Stimulated activated memory B cell treated with anti-CD40 and anti-IgM and Interleukin-4, amounts not matched to agents 10 μg/mL and 1 μg/mL and 100 μg/mL, for 72 hours (primary cell): ENCODE measurements at regions not wholly inside any gene's neighbourhood (a gene's known extent, or its start where the extent isn't known, plus 50 kb on each side); places are given as distances from the start of the nearest gene placed in this dataset.

Experiments used
- ATAC-seq: fragments of 150-1000 bp; cut with Tn5 transposase; 2 replicates; pipeline ENCODE4 v1.10.0; 2021
- H3K27ac Mint-ChIP-seq: one replicate; pipeline ENCODE4 v1.8.0; 2022; ENCODE audit warnings: mild to moderate bottlenecking, mixed read lengths
- H3K27me3 Mint-ChIP-seq: one replicate; pipeline ENCODE4 v1.8.0; 2022; ENCODE audit warnings: mixed read lengths
- H3K36me3 Mint-ChIP-seq: one replicate; pipeline ENCODE4 v1.8.0; 2022; ENCODE audit warnings: mixed read lengths
- H3K4me1 Mint-ChIP-seq: one replicate; pipeline ENCODE4 v1.8.0; 2022; ENCODE audit warnings: mixed read lengths
- H3K4me3 Mint-ChIP-seq: one replicate; pipeline ENCODE4 v1.8.0; 2022; ENCODE audit warnings: mild to moderate bottlenecking, moderate library complexity, mixed read lengths
- H3K9me3 Mint-ChIP-seq: one replicate; pipeline ENCODE4 v1.8.0; 2022; ENCODE audit warnings: mixed read lengths

DNA sequence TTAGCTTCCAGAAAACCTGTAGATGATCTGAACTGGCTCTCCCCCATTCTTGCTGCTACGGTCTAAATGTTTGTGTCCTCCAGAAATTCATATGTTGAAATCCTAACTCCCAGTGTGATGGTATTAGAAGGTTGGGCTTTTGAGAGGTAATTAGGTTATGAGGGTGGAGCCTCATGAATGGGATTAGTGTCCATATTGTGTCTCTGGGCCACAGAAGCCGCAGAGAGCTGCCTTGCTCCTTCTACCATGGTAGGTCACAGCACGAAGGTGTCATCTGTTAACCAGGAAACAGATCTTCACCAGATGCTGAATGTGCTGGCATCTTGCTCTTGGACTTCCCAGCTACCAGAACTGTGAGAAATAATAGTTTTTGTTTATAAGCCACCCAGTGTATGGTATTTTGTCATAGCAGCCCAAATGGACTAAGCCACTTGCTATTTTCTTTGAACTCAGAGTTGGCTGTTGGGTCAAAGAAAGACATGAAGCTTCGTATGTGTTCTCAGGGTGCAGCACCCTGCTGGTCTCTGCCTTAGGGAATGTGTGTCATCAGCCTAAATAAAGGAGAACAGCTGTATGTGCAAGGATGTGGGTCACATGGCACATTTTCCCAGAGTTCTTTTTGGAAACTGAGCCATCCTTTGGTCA lies 317.5 kb upstream of the SLCO3A1 start:
- Mint-ChIP-seq H3K9me3 (no peaks in the 10 kb centered on the region), H3K4me1 (no peaks in the 10 kb centered on the region), H3K4me3 (no peak overlapping the region), H3K27ac (no peak overlapping the region), H3K36me3 (no peaks in the 10 kb centered on the region), H3K27me3 (no peaks in the 10 kb centered on the region)
- no peak for ATAC-seq

DNA sequence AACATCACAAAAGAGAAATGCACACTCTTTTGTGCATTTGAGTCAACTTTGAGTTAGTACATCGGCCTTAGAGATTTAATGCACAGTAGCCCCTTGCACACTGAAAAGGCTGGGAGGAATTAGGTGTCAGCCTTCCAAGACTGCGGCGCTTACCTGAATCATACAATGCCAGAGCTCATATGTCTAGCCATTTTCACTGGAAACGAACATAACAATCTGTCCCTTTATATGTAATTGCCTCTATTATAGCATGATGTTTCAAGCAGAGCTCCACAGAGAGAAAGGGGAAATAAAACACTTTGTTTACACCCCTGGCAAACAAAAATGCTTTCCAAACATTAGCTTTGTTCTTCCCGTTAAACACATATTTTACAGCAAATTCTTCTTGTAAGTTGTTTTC lies 315.7 kb upstream of the SLCO3A1 start:
- Mint-ChIP-seq H3K36me3 (no peaks in the 10 kb centered on the region), H3K4me3 (no peak overlapping the region), H3K9me3 (no peaks in the 10 kb centered on the region), H3K27me3 (no peaks in the 10 kb centered on the region), H3K27ac (no peak overlapping the region), H3K4me1 (no peaks in the 10 kb centered on the region)
- no peak for ATAC-seq

DNA sequence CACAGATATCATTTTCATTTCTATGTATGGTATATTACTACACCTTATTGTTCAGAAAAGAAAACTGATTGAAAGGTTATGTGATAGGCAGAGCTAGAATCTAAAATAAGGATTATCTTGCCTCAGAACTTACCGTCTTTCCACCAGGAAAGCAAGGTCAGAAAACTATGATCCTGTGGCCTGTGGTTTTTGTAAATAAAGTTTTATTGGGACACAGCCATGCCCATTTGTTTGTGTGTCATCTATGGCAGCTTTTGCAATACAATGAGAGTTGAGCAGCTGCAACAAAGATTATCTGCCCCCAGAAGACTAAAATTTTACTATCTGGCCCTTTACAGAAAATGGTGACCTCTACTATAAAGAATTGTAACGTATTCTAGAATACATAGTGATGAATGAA lies 314.7 kb upstream of the SLCO3A1 start:
- Mint-ChIP-seq H3K4me3 (no peak overlapping the region), H3K27me3 (no peaks in the 10 kb centered on the region), H3K9me3 (no peaks in the 10 kb centered on the region), H3K4me1 (no peaks in the 10 kb centered on the region), H3K36me3 (no peaks in the 10 kb centered on the region), H3K27ac (no peak overlapping the region)
- no peak for ATAC-seq

DNA sequence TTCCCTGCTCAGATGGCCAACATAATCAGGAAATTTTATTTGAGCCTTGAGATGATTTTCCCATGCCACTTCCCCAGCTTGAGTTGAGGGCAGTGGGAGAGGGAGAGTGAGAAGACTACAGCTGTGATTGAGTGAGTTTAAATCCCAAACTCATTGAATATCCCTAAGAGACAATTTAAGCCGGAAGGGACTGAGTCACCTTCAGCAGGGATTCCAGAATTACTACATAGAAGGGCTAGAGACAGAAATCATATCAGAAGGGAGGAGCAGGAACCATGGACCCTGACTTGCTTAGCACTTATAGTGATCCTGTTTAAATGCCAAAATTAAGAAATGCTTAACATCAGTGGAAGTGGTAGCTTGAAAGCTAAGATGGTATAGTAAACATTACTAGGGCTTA lies 312.2 kb upstream of the SLCO3A1 start:
- Mint-ChIP-seq H3K36me3 (no peaks in the 10 kb centered on the region), H3K27ac (no peak overlapping the region), H3K4me3 (no peak overlapping the region), H3K27me3 (no peaks in the 10 kb centered on the region), H3K4me1 (no peaks in the 10 kb centered on the region), H3K9me3 (no peaks in the 10 kb centered on the region)
- ATAC-seq, result no peak

DNA sequence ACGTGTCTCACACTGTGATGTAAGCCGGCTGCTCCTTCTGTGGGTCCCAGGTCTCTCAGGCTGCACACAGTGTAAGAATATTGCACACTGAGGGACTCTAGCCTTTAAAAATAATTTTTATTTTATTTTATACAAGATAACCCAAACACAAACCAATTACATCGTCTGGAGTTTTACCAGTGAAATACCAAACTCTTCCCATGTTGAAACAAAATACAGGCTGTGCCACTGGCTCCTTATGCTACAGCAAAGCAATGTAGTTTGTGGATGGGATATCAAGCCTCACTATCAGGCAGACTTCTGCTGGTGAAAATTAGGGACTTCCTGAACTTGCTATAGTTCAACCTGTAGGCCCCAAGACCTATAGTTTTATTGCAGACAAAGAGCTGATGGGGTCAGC lies 311.3 kb upstream of the SLCO3A1 start:
- no peak for ATAC-seq
- Mint-ChIP-seq H3K36me3 (no peaks in the 10 kb centered on the region), H3K27me3 (no peaks in the 10 kb centered on the region), H3K27ac (no peak overlapping the region), H3K4me1 (no peaks in the 10 kb centered on the region), H3K9me3 (no peaks in the 10 kb centered on the region), H3K4me3 (no peak overlapping the region)

DNA sequence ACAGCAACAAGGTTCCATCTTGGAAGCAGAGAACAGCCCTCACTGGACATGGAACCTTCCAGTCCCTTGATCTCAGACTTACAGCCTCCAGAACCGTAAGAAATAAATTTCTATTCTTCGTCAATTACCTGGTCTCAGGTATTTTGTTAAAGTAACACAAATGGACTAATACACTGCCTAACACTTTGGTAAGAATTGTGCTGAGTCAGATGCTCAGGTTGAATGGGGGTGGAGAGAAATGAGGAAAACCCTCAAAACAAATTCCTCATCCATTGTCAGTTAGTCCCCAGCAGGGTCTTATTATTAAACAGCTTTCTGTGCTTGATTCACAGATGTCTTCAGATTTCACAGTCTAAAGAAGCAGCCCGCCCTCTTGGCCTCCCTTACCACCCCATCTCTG lies 306.2 kb upstream of the SLCO3A1 start:
- ATAC-seq, result no peak
- H3K9me3 Mint-ChIP-seq, result no peaks in the 10 kb centered on the region
- H3K4me1 Mint-ChIP-seq, result no peaks in the 10 kb centered on the region
- no peak overlapping the region for H3K4me3 Mint-ChIP-seq
- no peaks in the 10 kb centered on the region for H3K27me3 Mint-ChIP-seq
- H3K36me3 Mint-ChIP-seq, result no peaks in the 10 kb centered on the region
- H3K27ac Mint-ChIP-seq, result no peak overlapping the region

DNA sequence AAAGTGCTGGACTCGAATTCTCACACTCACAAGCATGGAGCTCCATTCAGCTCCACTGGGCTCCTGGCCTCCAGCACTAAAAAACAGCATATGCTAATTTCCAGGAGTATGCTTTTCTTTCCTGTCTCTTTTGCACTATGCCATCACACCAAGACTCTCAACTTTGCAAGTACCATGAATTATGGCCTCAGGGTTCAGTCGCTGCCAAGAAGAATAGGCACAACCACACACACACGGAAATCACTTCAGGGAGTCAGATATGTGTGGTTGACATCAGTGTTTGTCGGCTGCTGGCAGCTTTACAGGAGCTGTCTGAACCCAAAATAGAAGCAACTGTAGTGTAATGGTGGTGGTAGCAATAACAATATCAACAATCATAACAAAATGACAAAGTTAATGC lies 305.0 kb upstream of the SLCO3A1 start:
- Mint-ChIP-seq H3K4me3 (no peak overlapping the region), H3K27me3 (no peaks in the 10 kb centered on the region), H3K4me1 (no peaks in the 10 kb centered on the region), H3K36me3 (no peaks in the 10 kb centered on the region), H3K9me3 (no peaks in the 10 kb centered on the region), H3K27ac (no peak overlapping the region)
- ATAC-seq, result no peak

DNA sequence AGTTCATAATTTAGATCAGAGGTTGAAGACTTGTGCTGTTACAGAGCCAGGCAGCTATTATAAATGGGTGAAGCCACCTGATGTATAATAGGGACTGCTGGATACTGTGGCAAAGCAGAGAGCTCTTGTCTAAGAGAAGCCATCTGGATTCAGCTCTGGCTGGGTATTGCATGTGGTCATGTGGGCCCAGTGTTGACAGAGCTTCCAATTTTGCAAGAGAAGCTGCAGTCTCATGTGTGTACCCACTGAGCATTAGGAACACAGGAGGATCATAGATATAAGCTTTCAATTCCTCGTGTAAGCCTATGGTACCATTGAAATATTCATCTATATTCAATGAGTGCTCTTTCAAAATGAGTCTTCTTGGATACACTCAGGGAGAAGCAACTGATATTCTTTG lies 303.9 kb upstream of the SLCO3A1 start:
- Mint-ChIP-seq H3K9me3 (no peaks in the 10 kb centered on the region), H3K27me3 (no peaks in the 10 kb centered on the region), H3K4me3 (no peak overlapping the region), H3K4me1 (no peaks in the 10 kb centered on the region), H3K36me3 (no peaks in the 10 kb centered on the region), H3K27ac (no peak overlapping the region)
- ATAC-seq, result no peak

DNA sequence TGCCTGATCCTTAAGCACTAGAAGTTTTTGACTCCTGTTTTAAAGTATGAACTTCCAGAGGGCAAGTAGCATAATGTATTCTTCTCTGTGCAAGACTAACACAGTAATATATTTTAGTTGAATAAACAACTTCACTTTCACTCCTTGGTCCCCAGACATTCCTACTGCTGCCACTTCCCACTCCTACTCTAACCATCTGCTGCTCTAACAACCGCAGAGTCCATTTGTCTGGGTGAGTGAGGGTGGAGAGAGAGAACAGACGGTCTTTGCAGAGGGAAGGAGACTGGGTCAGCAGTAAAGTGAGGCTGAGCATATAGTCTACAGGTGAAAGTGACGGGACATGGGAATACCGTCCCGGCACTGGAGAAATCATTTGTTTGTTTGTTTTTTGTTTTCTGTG lies 301.0 kb upstream of the SLCO3A1 start:
- Mint-ChIP-seq H3K27ac (no peak overlapping the region), H3K4me1 (no peaks in the 10 kb centered on the region), H3K9me3 (no peaks in the 10 kb centered on the region), H3K27me3 (no peaks in the 10 kb centered on the region), H3K4me3 (no peak overlapping the region), H3K36me3 (no peaks in the 10 kb centered on the region)
- ATAC-seq, result no peak

DNA sequence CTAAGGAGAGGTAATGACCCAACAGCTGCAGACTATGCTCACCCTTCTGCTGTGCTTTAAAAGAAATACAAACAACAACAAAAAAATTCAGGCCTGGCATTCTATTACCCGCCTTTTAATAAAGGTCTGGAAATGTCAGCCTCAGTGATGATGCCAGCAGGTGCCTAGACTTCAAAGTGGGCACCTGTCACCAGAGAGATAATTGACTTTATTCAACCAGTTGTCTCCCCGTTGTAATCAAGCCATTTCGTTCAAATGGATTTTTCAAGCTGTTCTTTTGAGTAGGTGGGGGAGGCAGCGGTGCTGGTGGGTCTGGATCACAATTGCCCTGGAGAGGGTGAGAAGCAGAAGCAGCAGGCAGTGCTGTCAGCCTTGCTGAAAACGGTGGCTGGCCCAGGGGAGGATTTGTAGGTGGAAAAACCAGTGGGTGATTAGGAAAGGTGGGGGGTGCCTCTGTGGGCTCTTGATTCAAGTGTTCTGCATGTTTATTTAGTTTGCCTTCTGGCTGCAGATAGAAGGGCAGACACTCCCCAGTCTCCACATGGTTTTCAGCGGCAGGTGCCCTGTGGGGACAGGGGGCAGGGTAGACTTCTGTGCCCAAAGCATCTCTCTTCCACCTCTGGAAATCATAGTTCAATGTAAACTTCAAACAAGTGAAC lies 300.2 kb upstream of the SLCO3A1 start:
- H3K9me3 Mint-ChIP-seq, result no peaks in the 10 kb centered on the region
- no peak overlapping the region for H3K27ac Mint-ChIP-seq
- ATAC-seq, result no peak

DNA sequence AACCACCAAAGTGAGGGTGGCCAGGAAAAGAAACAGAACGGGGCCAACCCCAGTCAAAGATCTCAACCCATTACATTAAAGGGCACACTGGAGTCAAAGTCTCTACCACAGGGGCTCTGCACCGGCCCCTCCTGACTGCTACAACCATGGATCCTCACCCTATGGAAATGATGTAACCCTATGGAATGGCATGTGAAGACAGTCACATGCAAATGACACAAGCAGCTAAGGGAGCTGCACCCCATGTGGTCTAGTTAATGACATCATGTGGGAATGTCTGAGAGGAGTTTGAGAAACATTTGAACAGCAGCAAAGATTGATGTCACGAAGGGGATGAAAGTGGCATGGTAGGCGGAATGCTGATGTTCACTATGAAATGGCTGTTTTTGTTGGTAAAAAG lies 298.2 kb upstream of the SLCO3A1 start:
- Mint-ChIP-seq H3K27me3 (no peaks in the 10 kb centered on the region), H3K4me3 (no peak overlapping the region), H3K36me3 (no peaks in the 10 kb centered on the region), H3K9me3 (no peaks in the 10 kb centered on the region), H3K4me1 (no peaks in the 10 kb centered on the region), H3K27ac (no peak overlapping the region)
- no peak for ATAC-seq

More for the DNA sequence above, 300.2 kb upstream of the SLCO3A1 start:
- Mint-ChIP-seq H3K36me3 (no peaks in the 10 kb centered on the region), H3K4me1 (no peaks in the 10 kb centered on the region), H3K4me3 (no peak overlapping the region), H3K27me3 (no peaks in the 10 kb centered on the region)

DNA sequence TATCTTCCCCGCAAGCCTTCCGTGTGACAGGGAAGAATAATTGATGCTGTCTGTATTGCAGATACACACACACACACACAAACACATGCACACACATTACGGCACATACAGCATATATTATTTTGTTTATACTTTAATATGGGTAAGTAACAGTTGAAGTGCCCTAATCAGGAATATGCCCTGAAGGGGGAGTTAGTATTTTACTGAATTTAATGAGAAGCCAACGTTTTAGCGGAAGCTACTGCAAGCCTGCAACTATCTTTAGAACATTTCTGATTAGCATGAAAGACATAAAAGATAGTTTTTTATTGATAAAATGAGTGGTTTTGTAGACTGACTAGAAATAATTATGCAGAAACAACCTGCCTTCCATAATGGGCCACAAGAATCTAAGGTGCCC lies 296.6 kb upstream of the SLCO3A1 start:
- no peak overlapping the region for H3K27ac Mint-ChIP-seq
- H3K4me3 Mint-ChIP-seq, result no peak overlapping the region
- H3K27me3 Mint-ChIP-seq, result no peaks in the 10 kb centered on the region
- H3K4me1 Mint-ChIP-seq, result no peaks in the 10 kb centered on the region
- no peaks in the 10 kb centered on the region for H3K9me3 Mint-ChIP-seq
- no peaks in the 10 kb centered on the region for H3K36me3 Mint-ChIP-seq
- no peak for ATAC-seq

DNA sequence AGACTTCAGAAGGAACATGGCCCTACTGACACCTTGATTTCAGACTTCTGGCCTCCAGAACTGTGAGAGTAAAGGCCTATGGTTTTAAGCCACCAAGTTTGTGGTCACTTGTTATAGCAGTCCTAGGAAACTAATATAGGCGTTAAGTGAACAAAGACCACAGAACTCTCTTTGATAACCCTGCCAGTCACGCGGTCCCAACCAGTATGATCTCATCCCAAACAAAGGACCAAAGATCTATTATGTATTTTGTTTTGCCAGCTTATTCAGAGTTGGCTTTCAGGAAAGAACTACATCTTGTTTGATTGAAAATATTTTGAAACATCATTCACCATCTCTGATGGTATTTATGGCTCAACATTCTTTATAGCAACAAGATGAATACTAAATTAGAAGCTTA lies 294.4 kb upstream of the SLCO3A1 start:
- no peak for ATAC-seq
- H3K9me3 Mint-ChIP-seq, result no peaks in the 10 kb centered on the region
- H3K4me3 Mint-ChIP-seq, result no peak overlapping the region
- no peaks in the 10 kb centered on the region for H3K27me3 Mint-ChIP-seq
- no peaks in the 10 kb centered on the region for H3K4me1 Mint-ChIP-seq
- no peak overlapping the region for H3K27ac Mint-ChIP-seq
- H3K36me3 Mint-ChIP-seq, result no peaks in the 10 kb centered on the region

DNA sequence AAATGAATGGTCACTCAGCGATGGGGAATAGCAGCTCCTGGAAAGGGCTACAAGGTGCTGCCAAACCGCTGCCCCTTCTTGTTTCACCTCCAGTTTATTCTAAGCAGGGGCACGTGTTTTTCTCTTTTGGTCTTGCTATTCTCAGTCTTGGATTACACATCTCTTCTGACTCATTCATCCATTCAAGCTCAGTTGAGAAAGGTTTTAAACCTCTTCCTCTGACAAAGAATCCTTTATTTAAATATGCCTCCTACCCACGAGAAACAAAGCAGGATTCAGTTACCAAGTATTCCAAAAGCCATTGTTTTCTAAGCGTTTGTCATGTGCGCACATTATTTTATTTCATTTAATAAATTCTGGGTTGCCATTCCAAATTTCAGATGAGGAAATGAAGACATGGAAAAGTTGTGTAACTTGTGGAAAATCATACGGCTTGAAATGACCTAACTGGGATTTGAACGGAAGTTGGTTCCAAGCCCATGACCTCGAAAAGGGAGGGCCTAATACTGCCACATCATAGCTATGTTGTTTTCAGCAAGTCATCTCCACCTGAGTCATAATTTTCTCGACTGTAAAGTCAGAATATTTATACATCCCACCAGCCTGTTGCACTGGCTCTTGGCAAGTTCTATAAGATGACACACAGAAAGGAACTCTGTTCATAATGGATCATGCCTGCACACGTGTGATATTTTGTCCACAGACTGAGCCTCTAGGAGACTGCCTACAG lies 292.0 kb upstream of the SLCO3A1 start:
- H3K36me3 Mint-ChIP-seq, result no peaks in the 10 kb centered on the region
- H3K4me1 Mint-ChIP-seq, result no peaks in the 10 kb centered on the region
- no peak for ATAC-seq
- no peaks in the 10 kb centered on the region for H3K27me3 Mint-ChIP-seq
- no peak overlapping the region for H3K4me3 Mint-ChIP-seq
- H3K9me3 Mint-ChIP-seq, result no peaks in the 10 kb centered on the region
- no peak overlapping the region for H3K27ac Mint-ChIP-seq

DNA sequence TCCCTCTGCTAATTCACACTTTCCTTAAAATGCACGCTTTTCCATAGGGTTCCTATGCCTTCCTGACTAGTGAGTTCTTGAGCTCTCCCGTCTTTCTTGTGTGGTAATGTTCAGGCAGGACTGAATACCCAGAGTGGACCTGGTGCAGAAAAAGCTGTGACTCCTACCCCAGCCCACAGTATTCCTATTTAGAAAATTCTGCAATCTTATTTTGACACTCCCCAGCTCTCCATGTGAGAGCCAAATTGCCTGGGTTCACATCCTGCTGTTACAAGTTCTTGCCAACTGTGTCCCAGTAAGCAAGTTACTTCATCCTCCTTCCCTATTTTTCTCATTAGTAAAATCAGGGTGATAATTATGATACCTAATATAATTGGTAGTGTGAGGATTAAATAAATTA lies 290.8 kb upstream of the SLCO3A1 start:
- Mint-ChIP-seq H3K4me3 (no peak overlapping the region), H3K27ac (no peak overlapping the region), H3K9me3 (no peaks in the 10 kb centered on the region), H3K27me3 (no peaks in the 10 kb centered on the region), H3K4me1 (no peaks in the 10 kb centered on the region), H3K36me3 (no peaks in the 10 kb centered on the region)
- no peak for ATAC-seq

DNA sequence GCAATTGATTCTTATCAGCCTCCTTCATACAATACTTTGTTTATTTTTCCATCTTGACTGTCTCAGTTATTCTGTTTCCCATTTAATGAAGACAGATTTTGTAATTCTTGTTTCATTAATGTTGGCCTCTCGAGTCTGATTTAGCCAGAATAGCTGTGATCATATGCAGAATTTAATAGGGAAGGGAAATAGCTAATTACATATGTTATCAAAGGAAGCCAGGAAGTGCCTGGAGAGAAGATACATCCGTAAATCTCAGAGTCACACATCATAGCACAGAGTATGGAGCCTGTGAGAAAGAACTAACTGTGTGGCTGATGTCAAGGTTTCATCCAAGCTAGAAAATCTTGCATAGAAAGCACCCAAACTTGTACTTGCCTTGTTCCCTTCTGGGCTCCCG lies 288.9 kb upstream of the SLCO3A1 start:
- H3K36me3 Mint-ChIP-seq, result no peaks in the 10 kb centered on the region
- no peaks in the 10 kb centered on the region for H3K4me1 Mint-ChIP-seq
- H3K27me3 Mint-ChIP-seq, result no peaks in the 10 kb centered on the region
- no peak overlapping the region for H3K27ac Mint-ChIP-seq
- no peak overlapping the region for H3K4me3 Mint-ChIP-seq
- ATAC-seq, result no peak
- H3K9me3 Mint-ChIP-seq, result no peaks in the 10 kb centered on the region
